OCI-LY3 (cell line): ENCODE measurements at regions not wholly inside any gene's neighbourhood (a gene's known extent, or its start where the extent isn't known, plus 50 kb on each side); places are given as distances from the start of the nearest gene placed in this dataset.

Experiments
- H2AFZ ChIP-seq: fragments of 200-600, 300-600 bp; shearing (Covaris generic); 2 replicates; pipeline ENCODE4 v1.6.0; 2014; ENCODE audit warnings: antibody characterized with exemption, low read depth, low read length
- H3K27ac ChIP-seq: fragments of 200-600, 300-600 bp; sonication (generic); 2 replicates; pipeline ENCODE4 v1.5.1; 2014; ENCODE audit warnings: mild to moderate bottlenecking, low read length, moderate library complexity, mixed read lengths
- H3K27me3 ChIP-seq: fragments of 200-600, 300-600 bp; sonication (generic); 2 replicates; pipeline ENCODE4 v1.6.1; 2014; ENCODE audit warnings: low read depth, low read length, mixed read lengths
- H3K36me3 ChIP-seq: fragments of 200-600, 300-600 bp; sonication (generic); replicated peaks from 2 replicates; pipeline ENCODE3; 2014; ENCODE audit warnings: low read depth, low read length, mixed read lengths
- H3K4me1 ChIP-seq: fragments of 300-600, 200-600 bp; sonication (generic); 2 replicates; pipeline ENCODE4 v1.6.1; 2014; ENCODE audit warnings: low read length, mixed read lengths
- H3K4me2 ChIP-seq: fragments of 200-600, 300-600 bp; sonication (generic); 2 replicates; pipeline ENCODE4 v1.6.1; 2014; ENCODE audit warnings: low read length, mixed read lengths
- H3K4me3 ChIP-seq: fragments of 300-600, 200-600 bp; sonication (generic); 2 replicates; pipeline ENCODE4 v1.5.1; 2014; ENCODE audit warnings: antibody characterized with exemption, mild to moderate bottlenecking, low read length, moderate library complexity
- H3K79me2 ChIP-seq: fragments of 300-600, 200-600 bp; shearing (Covaris generic); 2 replicates; pipeline ENCODE4 v1.6.1; 2014; ENCODE audit warnings: mild to moderate bottlenecking, low read length, mixed read lengths
- H3K9ac ChIP-seq: fragments of 300-600, 200-600 bp; shearing (Covaris generic); 2 replicates; pipeline ENCODE4 v1.6.0; 2014; ENCODE audit warnings: mild to moderate bottlenecking, low read length, moderate library complexity
- H3K9me3 ChIP-seq: fragments of 200-600, 300-600 bp; shearing (Covaris generic); 2 replicates; pipeline ENCODE4 v1.6.1; 2014; ENCODE audit warnings: low read length, mixed read lengths; ENCODE audit not compliant: insufficient read depth
- H4K20me1 ChIP-seq: fragments of 200-600, 300-600 bp; sonication (generic); 2 replicates; pipeline ENCODE4 v1.6.1; 2016; ENCODE audit warnings: low read length, mixed read lengths; ENCODE audit not compliant: insufficient read depth
- CTCF ChIP-seq: fragments of 200-600, 300-600 bp; sonication (generic); IDR thresholded peaks from 2 replicates; pipeline ENCODE4 v1.5.1; 2014; ENCODE audit warnings: antibody characterized with exemption, low read length, low read depth
- EZH2phosphoT487 ChIP-seq: fragments of 200-600 bp; shearing (Covaris generic); IDR thresholded peaks from 2 replicates; pipeline ENCODE4 v1.6.1; 2018; ENCODE audit warnings: antibody characterized with exemption, mixed run types, low read depth

GRCh38 chrX:45348296-45348695 lies 147.6 kb upstream of the DIPK2B start:
- H3K4me2 ChIP-seq, result no peak overlapping the region
- no peaks in the 10 kb centered on the region for H3K79me2 ChIP-seq
- TF ChIP-seq CTCF, result no peak
- TF ChIP-seq EZH2phosphoT487, result no peak
- no peak overlapping the region for H3K9ac ChIP-seq
- H3K36me3 ChIP-seq, result no peaks in the 10 kb centered on the region
- H2AFZ ChIP-seq, result no peak overlapping the region
- H3K27ac ChIP-seq, result no peak overlapping the region
- no peaks in the 10 kb centered on the region for H3K4me1 ChIP-seq
- H3K9me3 ChIP-seq, result no peaks in the 10 kb centered on the region
- H3K27me3 ChIP-seq, result no peaks in the 10 kb centered on the region
- no peaks in the 10 kb centered on the region for H4K20me1 ChIP-seq
- H3K4me3 ChIP-seq, result no peak overlapping the region

GRCh38 chrX:45347877-45348276 lies 147.2 kb upstream of the DIPK2B start:
- H4K20me1 ChIP-seq, result no peaks in the 10 kb centered on the region
- TF ChIP-seq CTCF, result no peak
- no peak for TF ChIP-seq EZH2phosphoT487
- no peaks in the 10 kb centered on the region for H3K4me1 ChIP-seq
- H3K9me3 ChIP-seq, result no peaks in the 10 kb centered on the region
- H3K4me3 ChIP-seq, result no peak overlapping the region
- no peak overlapping the region for H3K27ac ChIP-seq
- no peak overlapping the region for H3K4me2 ChIP-seq
- H3K9ac ChIP-seq, result no peak overlapping the region
- H3K79me2 ChIP-seq, result no peaks in the 10 kb centered on the region
- H3K36me3 ChIP-seq, result no peaks in the 10 kb centered on the region
- no peak overlapping the region for H2AFZ ChIP-seq
- H3K27me3 ChIP-seq, result no peaks in the 10 kb centered on the region

- H3K4me2 ChIP-seq, result no peak overlapping the region
- H3K9me3 ChIP-seq, result no peaks in the 10 kb centered on the region
- H3K9ac ChIP-seq, result no peak overlapping the region
- no peaks in the 10 kb centered on the region for H3K27me3 ChIP-seq
- H3K36me3 ChIP-seq, result no peaks in the 10 kb centered on the region
- no peak overlapping the region for H3K4me3 ChIP-seq
- H3K4me1 ChIP-seq, result no peaks in the 10 kb centered on the region
- TF ChIP-seq EZH2phosphoT487, result no peak
- no peak for TF ChIP-seq CTCF
- no peaks in the 10 kb centered on the region for H3K79me2 ChIP-seq
- H4K20me1 ChIP-seq, result no peaks in the 10 kb centered on the region
- H3K27ac ChIP-seq, result no peak overlapping the region
- H2AFZ ChIP-seq, result no peak overlapping the region
Observed at GRCh38 chrX:45344594-45344993, 143.9 kb upstream of the DIPK2B start.

GRCh38 chrX:45329217-45329616 lies 128.5 kb upstream of the DIPK2B start:
- no peak overlapping the region for H2AFZ ChIP-seq
- H3K9me3 ChIP-seq, result no peaks in the 10 kb centered on the region
- H3K4me2 ChIP-seq, result no peak overlapping the region
- TF ChIP-seq EZH2phosphoT487, result no peak
- no peak for TF ChIP-seq CTCF
- no peaks in the 10 kb centered on the region for H3K36me3 ChIP-seq
- no peaks in the 10 kb centered on the region for H3K27me3 ChIP-seq
- H4K20me1 ChIP-seq, result no peaks in the 10 kb centered on the region
- no peak overlapping the region for H3K9ac ChIP-seq
- H3K4me3 ChIP-seq, result no peak overlapping the region
- no peak overlapping the region for H3K27ac ChIP-seq
- no peaks in the 10 kb centered on the region for H3K79me2 ChIP-seq
- H3K4me1 ChIP-seq, result no peaks in the 10 kb centered on the region
